Head of caudate nucleus (tissue), 42 donors: ENCODE measurements at regions not wholly inside any gene's neighbourhood (a gene's known extent, or its start where the extent isn't known, plus 50 kb on each side); places are given as distances from the start of the nearest gene placed in this dataset.
A peak's percentile ranks its signal among the peaks of the same experiment; 100 is the strongest.
"Not testable (repeated sequence)": the region's sequence is repeated elsewhere in the genome, so short reads cannot be mapped to it uniquely, and the experiment has no call there.

ENCODE experiments used
- DNase-seq, 42 donors: peaks; one replicate each; pipeline versions ENCODE4 v3.0.0 to v3.0.0-alpha.2; 2020 to 2021; ENCODE audit warnings: mixed read lengths in 7 of 42
- intact Hi-C: fragments of 100-400 bp; cut with DNase I; formaldehyde crosslinking; loops from one replicate; pipeline ENCODE4 v1.15.0; 2022

DNA sequence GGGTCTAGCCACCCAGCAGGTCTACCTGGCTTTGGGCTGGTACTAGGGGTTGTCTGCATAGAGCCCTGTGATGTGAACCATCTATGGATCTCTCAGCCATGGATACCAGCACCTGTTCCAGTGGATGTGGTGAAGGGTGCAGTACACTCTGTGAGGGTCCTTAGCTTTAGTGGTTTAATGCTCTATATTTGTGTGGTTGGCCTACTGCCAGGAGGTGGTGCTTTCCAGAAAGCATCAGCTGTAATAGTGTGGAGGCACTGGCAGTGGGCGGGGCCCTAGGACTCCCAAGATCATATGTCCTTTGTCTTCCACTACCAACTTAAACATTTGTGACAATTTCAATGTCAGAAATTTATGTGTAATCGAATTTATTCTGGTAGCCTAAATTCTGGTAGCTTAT is 1065.1 kb downstream of the RPIA start:
- peak in 5 of 42 donors; percentile 7 to 32 (median 9) for DNase-seq
- intact Hi-C loops, result not testable (repeated sequence)

DNA sequence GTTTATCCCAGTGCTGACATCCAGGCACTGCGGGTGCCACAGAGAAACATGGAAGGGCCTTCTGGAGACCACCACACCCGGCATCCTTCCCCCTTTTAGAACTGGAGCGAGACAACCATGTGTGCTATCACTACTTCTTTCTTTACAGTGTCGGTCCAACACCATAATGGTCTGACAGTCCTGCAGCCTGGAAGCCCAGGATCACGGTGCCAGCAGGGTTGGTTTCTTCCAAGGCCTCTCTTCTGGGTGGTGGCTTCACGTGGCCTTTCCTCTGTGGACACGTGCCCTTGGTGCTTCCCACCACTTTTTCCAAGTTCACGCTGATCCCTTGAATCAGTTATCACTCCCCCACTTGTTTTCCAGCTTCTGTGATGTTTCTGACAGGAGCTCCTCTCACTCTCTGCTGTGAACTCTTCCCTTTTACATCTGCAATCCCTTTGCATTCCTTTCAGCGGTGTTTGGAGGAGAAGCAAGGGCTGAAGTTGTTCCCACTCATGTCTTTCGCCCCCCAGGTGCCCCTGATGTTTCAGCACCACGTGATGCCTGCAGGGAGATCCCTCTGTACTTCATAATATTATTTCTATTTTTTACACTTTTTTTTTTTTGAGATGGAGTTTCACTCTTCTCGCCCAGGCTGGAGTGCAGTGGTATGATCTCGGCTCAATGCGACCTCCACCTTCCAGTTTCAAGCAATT is 1067.0 kb downstream of the RPIA start:
- intact Hi-C loops, result not testable (repeated sequence)
- peak in 1 of 42 donors; percentile 11 for DNase-seq

- intact Hi-C loops, result not testable (repeated sequence)
- DNase-seq, result peak in 4 of 42 donors; percentile 6 to 28 (median 8)
Observed at GRCh38 chr2:89760762-89761161, 1069.3 kb downstream of the RPIA start.

- intact Hi-C loops, DNase-seq: not testable (repeated sequence)
Observed at GRCh38 chr2:89761171-89761570, 1069.7 kb downstream of the RPIA start.

- peak in 1 of 42 donors; percentile 6 for DNase-seq
- intact Hi-C loops, result not testable (repeated sequence)
Observed at GRCh38 chr2:89761863-89762262, 1070.4 kb downstream of the RPIA start.

GRCh38 chr2:89762461-89763253 is 1071.2 kb downstream of the RPIA start:
- peak in 7 of 42 donors; percentile 6 to 36 (median 11) for DNase-seq
- intact Hi-C loops, result not testable (repeated sequence)

DNA sequence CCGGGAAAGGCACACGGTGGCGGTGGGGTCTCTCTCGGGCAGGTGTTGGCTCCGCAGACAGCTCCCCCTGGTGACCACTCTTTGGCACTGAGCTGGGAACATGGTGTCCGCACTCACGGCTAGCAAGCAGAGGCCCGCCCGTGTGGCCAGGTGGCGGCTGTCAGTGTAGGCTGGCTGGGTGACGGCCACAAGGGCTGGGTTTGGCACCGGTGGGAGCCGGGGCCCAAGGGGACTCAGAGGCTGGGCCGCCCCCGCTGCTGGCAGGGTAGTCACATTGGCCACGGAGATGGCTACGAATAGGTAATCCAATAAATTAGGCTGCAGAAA is 1071.7 kb downstream of the RPIA start:
- intact Hi-C loops, result no loop called here
- peak in 10 of 42 donors; percentile 5 to 42 (median 17) for DNase-seq

GRCh38 chr2:89763581-89764485 is 1072.4 kb downstream of the RPIA start:
- DNase-seq, result peak in 8 of 42 donors; percentile 3 to 34 (median 18)
- intact Hi-C loops, result no loop called here

DNA sequence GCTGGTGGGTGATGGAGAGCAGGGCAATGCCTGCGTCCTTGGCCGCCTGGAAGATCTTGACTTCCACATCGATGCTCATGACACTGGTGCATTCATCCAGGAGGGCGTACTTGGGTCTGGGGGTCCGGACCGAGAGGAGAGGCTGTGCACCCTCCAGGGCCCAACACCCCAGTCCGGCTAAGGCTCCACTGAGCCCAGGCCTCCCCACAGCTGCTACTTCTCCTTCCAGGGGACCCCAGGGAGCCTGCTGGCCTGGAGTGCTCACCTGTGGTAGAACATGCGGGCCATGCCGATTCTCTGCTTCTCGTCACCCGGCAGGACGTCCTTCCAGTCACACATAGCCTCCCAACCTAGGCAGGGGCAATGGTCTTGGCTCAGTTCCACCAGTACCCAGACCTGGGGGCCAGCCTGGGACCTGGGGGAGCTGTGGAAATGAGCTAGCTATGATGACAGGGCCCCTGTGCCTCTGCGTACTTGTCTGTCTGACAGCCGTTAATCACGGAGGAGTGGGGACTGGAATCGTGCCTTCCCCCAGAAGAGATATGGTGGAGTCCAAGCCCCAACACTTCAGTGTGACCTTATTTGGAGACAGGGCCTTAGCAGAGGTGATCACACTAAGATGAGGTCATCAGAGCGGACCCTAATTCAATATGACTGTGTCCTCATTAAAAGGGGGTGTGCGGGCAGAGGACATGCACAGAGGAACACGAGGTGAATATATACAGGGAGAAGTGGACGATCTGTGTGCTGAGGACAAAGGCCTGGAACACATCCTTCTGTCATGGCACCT is 1073.3 kb downstream of the RPIA start:
- intact Hi-C loops, result not testable (repeated sequence)
- DNase-seq, result peak in 6 of 42 donors; percentile 7 to 36 (median 18)

GRCh38 chr2:89765361-89765718 is 1073.9 kb downstream of the RPIA start:
- peak in 5 of 42 donors; percentile 7 to 31 (median 11) for DNase-seq
- intact Hi-C loops, result not testable (repeated sequence)

GRCh38 chr2:89766141-89766990 is 1074.9 kb downstream of the RPIA start:
- peak in 6 of 42 donors; percentile 5 to 28 (median 10) for DNase-seq

DNA sequence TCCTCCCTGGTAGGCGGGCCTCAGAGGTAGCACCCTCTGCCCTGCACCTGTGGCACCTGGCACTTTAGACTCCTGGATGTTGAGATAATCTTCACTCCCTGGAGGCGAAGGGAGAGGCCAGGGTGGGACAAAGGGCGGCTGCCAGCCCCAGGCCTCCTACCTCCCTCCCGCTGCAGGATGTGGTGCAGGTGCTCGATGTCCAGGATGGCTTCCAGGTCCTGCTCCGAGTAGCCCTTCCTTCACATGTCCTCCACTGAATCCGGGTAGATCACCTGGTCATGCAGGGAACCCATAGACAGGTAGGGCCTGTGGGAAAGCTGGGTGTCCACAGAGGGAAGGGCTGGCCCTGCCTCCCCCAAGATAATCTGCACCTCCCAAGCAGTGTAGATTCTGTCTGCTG is 1075.6 kb downstream of the RPIA start:
- peak in 2 of 42 donors; percentile 7 to 10 for DNase-seq
- intact Hi-C loops, result not testable (repeated sequence)

More at GRCh38 chr2:89766141-89766990, 1074.9 kb downstream of the RPIA start:
- intact Hi-C loops, result not testable (repeated sequence)

- intact Hi-C loops, result no loop called here
- peak in 7 of 42 donors; percentile 9 to 49 (median 15) for DNase-seq
Observed at GRCh38 chr2:89767572-89768435, 1076.3 kb downstream of the RPIA start.

GRCh38 chr2:89775885-89776284 is 1084.4 kb downstream of the RPIA start:
- DNase-seq, result no peak
- intact Hi-C loops, result no loop called here

- no peak for DNase-seq
- intact Hi-C loops, result no loop called here
Observed at GRCh38 chr2:89780318-89780717, 1088.8 kb downstream of the RPIA start.

- intact Hi-C loops, result no loop called here
- no peak for DNase-seq
Observed at GRCh38 chr2:89781962-89782361, 1090.5 kb downstream of the RPIA start.

DNA sequence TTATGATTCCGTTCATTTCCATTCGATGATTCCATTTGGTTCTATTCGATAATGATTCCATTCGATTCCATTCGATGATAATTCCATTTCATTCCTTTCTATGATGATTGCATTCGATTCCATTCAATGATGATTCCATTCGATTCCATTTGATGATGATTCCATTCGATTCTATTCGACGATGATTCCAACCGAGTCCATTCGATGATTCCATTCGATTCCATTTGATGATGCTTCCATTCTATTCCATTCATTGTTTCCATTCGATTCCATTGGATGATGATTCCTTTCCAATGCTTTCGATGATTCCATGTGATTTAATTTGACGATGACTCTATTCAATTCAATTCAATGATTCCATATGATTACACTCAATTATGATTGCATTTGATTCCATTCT is 1093.5 kb downstream of the RPIA start:
- intact Hi-C loops, result no loop called here
- no peak for DNase-seq
